ENCODE measurements at regions not wholly inside any gene's neighbourhood (a gene's known extent, or its start where the extent isn't known, plus 50 kb on each side); places are given as distances from the start of the nearest gene placed in this dataset.

- Histone ChIP-seq H2AFZ (no peak overlapping the region), H3K9ac (no peak overlapping the region), H3K36me3 (ENCODE audit: control insufficient read depth, insufficient read depth, low read length) (no peaks in the 10 kb centered on the region), H3K27ac (no peak overlapping the region), H3K4me1 (no peaks in the 10 kb centered on the region), H3K79me2 (no peaks in the 10 kb centered on the region), H3K4me3 (ENCODE audit: low read depth, low read length) (no peak overlapping the region), H3K27me3 (ENCODE audit: control insufficient read depth, insufficient read depth, low read length) (no peaks in the 10 kb centered on the region), H3K9me3 (ENCODE audit: control insufficient read depth, low read length) (no peaks in the 10 kb centered on the region), H3K4me2 (ENCODE audit: low read length) (no peak overlapping the region)
- TF ChIP-seq CTCF (IDR thresholded peaks at IDR 0.05): no peak
Observed at GRCh38 chr6:113202852-113203714, 654.1 kb upstream of the MARCKS start.

- no peaks in the 10 kb centered on the region for H3K4me1 ChIP-seq
- H3K4me3 ChIP-seq (ENCODE audit: low read depth, low read length): no peak overlapping the region
- no peaks in the 10 kb centered on the region for H3K79me2 ChIP-seq
- H3K36me3 ChIP-seq (ENCODE audit: control insufficient read depth, insufficient read depth, low read length): no peaks in the 10 kb centered on the region
- H2AFZ ChIP-seq: no peak overlapping the region
- H3K27me3 ChIP-seq (ENCODE audit: control insufficient read depth, insufficient read depth, low read length): no peaks in the 10 kb centered on the region
- no peak overlapping the region for H3K4me2 ChIP-seq (ENCODE audit: low read length)
- no peaks in the 10 kb centered on the region for H3K9me3 ChIP-seq (ENCODE audit: control insufficient read depth, low read length)
- H3K27ac ChIP-seq: no peak overlapping the region
- TF ChIP-seq CTCF (IDR thresholded peaks at IDR 0.05): no peak
- no peak overlapping the region for H3K9ac ChIP-seq
Observed at GRCh38 chr6:113203715-113204110, 653.4 kb upstream of the MARCKS start.

GRCh38 chr6:113205553-113205952, 651.6 kb upstream of the MARCKS start:
- no peak for TF ChIP-seq CTCF (IDR thresholded peaks at IDR 0.05)
- Histone ChIP-seq H2AFZ (no peak overlapping the region), H3K9ac (no peak overlapping the region), H3K4me1 (no peaks in the 10 kb centered on the region), H3K27ac (no peak overlapping the region), H3K9me3 (ENCODE audit: control insufficient read depth, low read length) (no peaks in the 10 kb centered on the region), H3K36me3 (ENCODE audit: control insufficient read depth, insufficient read depth, low read length) (no peaks in the 10 kb centered on the region), H3K4me2 (ENCODE audit: low read length) (no peak overlapping the region), H3K27me3 (ENCODE audit: control insufficient read depth, insufficient read depth, low read length) (no peaks in the 10 kb centered on the region), H3K4me3 (ENCODE audit: low read depth, low read length) (no peak overlapping the region), H3K79me2 (no peaks in the 10 kb centered on the region)

- no peaks in the 10 kb centered on the region for H3K36me3 ChIP-seq (ENCODE audit: control insufficient read depth, insufficient read depth, low read length)
- TF ChIP-seq CTCF (IDR thresholded peaks at IDR 0.05): no peak
Observed at GRCh38 chr6:113208726-113209125, 648.4 kb upstream of the MARCKS start.

GRCh38 chr6:113209315-113209714, 647.8 kb upstream of the MARCKS start:
- no peak overlapping the region for H2AFZ ChIP-seq
- H3K4me2 ChIP-seq (ENCODE audit: low read length): no peak overlapping the region
- no peaks in the 10 kb centered on the region for H3K4me1 ChIP-seq
- H3K79me2 ChIP-seq: no peaks in the 10 kb centered on the region
- no peak overlapping the region for H3K27ac ChIP-seq
- H3K9me3 ChIP-seq (ENCODE audit: control insufficient read depth, low read length): no peaks in the 10 kb centered on the region
- TF ChIP-seq CTCF (IDR thresholded peaks at IDR 0.05): no peak
- no peak overlapping the region for H3K9ac ChIP-seq
- H3K36me3 ChIP-seq (ENCODE audit: control insufficient read depth, insufficient read depth, low read length): no peaks in the 10 kb centered on the region
- H3K27me3 ChIP-seq (ENCODE audit: control insufficient read depth, insufficient read depth, low read length): no peaks in the 10 kb centered on the region
- H3K4me3 ChIP-seq (ENCODE audit: low read depth, low read length): no peak overlapping the region

More at GRCh38 chr6:113208726-113209125, 648.4 kb upstream of the MARCKS start:
- Histone ChIP-seq H2AFZ (no peak overlapping the region), H3K9ac (no peak overlapping the region), H3K27me3 (ENCODE audit: control insufficient read depth, insufficient read depth, low read length) (no peaks in the 10 kb centered on the region), H3K79me2 (no peaks in the 10 kb centered on the region), H3K4me2 (ENCODE audit: low read length) (no peak overlapping the region), H3K27ac (no peak overlapping the region), H3K4me3 (ENCODE audit: low read depth, low read length) (no peak overlapping the region), H3K9me3 (ENCODE audit: control insufficient read depth, low read length) (no peaks in the 10 kb centered on the region), H3K4me1 (no peaks in the 10 kb centered on the region)
